ENCODE measurements at regions not wholly inside any gene's neighbourhood (a gene's known extent, or its start where the extent isn't known, plus 50 kb on each side); places are given as distances from the start of the nearest gene placed in this dataset.
"Not testable (repeated sequence)": the region's sequence is repeated elsewhere in the genome, so short reads cannot be mapped to it uniquely, and the experiment has no call there.

- Histone ChIP-seq H3K27ac (ENCODE audit: low read length) (no peak overlapping the region), H3K9me3 (ENCODE audit: low read length) (no peaks in the 10 kb centered on the region), H3K4me2 (ENCODE audit: low read depth, low read length, poor library complexity, severe bottlenecking) (no peak overlapping the region), H2AFZ (ENCODE audit: low read length) (no peak overlapping the region), H4K20me1 (ENCODE audit: insufficient read depth, low read depth, low read length) (no peaks in the 10 kb centered on the region), H3K27me3 (ENCODE audit: low read length) (no peaks in the 10 kb centered on the region), H3K4me1 (ENCODE audit: low read length) (no peaks in the 10 kb centered on the region), H3K9ac (ENCODE audit: low read length) (no peak overlapping the region), H3K9me2 (replicated peaks; ENCODE audit: insufficient read depth, low read length) (no peaks in the 10 kb centered on the region), H3K4me3 (ENCODE audit: low read length) (no peak overlapping the region), H3K79me2 (ENCODE audit: low read length) (no peaks in the 10 kb centered on the region), H3K36me3 (ENCODE audit: insufficient read depth, low read length) (no peaks in the 10 kb centered on the region)
- no peak for DNase-seq
These were observed 263.9 kb downstream of the FAM43A start for GRCh38 chr3:194949592-194949991.

- Histone ChIP-seq H2AFZ (ENCODE audit: low read length) (no peak overlapping the region), H3K27ac (ENCODE audit: low read length) (no peak overlapping the region), H3K9me2 (replicated peaks; ENCODE audit: insufficient read depth, low read length) (no peaks in the 10 kb centered on the region), H3K4me1 (ENCODE audit: low read length) (no peaks in the 10 kb centered on the region), H3K9ac (ENCODE audit: low read length) (no peak overlapping the region), H3K9me3 (ENCODE audit: low read length) (no peaks in the 10 kb centered on the region), H3K36me3 (ENCODE audit: insufficient read depth, low read length) (no peaks in the 10 kb centered on the region), H3K4me2 (ENCODE audit: low read depth, low read length, poor library complexity, severe bottlenecking) (no peak overlapping the region), H3K79me2 (ENCODE audit: low read length) (no peaks in the 10 kb centered on the region), H3K4me3 (ENCODE audit: low read length) (no peak overlapping the region), H4K20me1 (ENCODE audit: insufficient read depth, low read depth, low read length) (no peaks in the 10 kb centered on the region), H3K27me3 (ENCODE audit: low read length) (no peaks in the 10 kb centered on the region)
- DNase-seq = no peak
These were observed 265.4 kb downstream of the FAM43A start for GRCh38 chr3:194950906-194951628.

GRCh38 chr3:194951629-194951920 is 265.9 kb downstream of the FAM43A start:
- not testable (repeated sequence) for H4K20me1 ChIP-seq (ENCODE audit: insufficient read depth, low read depth, low read length); H3K27me3 ChIP-seq (ENCODE audit: low read length); H3K36me3 ChIP-seq (ENCODE audit: insufficient read depth, low read length); H3K4me3 ChIP-seq (ENCODE audit: low read length); H3K79me2 ChIP-seq (ENCODE audit: low read length); H3K9me2 ChIP-seq (replicated peaks; ENCODE audit: insufficient read depth, low read length); H3K9me3 ChIP-seq (ENCODE audit: low read length); H3K27ac ChIP-seq (ENCODE audit: low read length); H3K4me2 ChIP-seq (ENCODE audit: low read depth, low read length, poor library complexity, severe bottlenecking); DNase-seq; H3K9ac ChIP-seq (ENCODE audit: low read length); H3K4me1 ChIP-seq (ENCODE audit: low read length); H2AFZ ChIP-seq (ENCODE audit: low read length)

GRCh38 chr3:194951931-194952582 is 266.4 kb downstream of the FAM43A start:
- Histone ChIP-seq H3K9me2 (replicated peaks; ENCODE audit: insufficient read depth, low read length) (no peaks in the 10 kb centered on the region), H3K79me2 (ENCODE audit: low read length) (no peaks in the 10 kb centered on the region), H3K4me3 (ENCODE audit: low read length) (no peak overlapping the region), H3K27ac (ENCODE audit: low read length) (no peak overlapping the region), H3K4me1 (ENCODE audit: low read length) (no peaks in the 10 kb centered on the region), H4K20me1 (ENCODE audit: insufficient read depth, low read depth, low read length) (no peaks in the 10 kb centered on the region), H3K9me3 (ENCODE audit: low read length) (no peaks in the 10 kb centered on the region), H3K36me3 (ENCODE audit: insufficient read depth, low read length) (no peaks in the 10 kb centered on the region), H3K27me3 (ENCODE audit: low read length) (no peaks in the 10 kb centered on the region), H2AFZ (ENCODE audit: low read length) (no peak overlapping the region), H3K4me2 (ENCODE audit: low read depth, low read length, poor library complexity, severe bottlenecking) (no peak overlapping the region), H3K9ac (ENCODE audit: low read length) (no peak overlapping the region)
- DNase-seq = no peak

- H3K9me3 ChIP-seq (ENCODE audit: low read length) = no peaks in the 10 kb centered on the region
- no peak for DNase-seq
- H3K9ac ChIP-seq (ENCODE audit: low read length) = no peak overlapping the region
- no peak overlapping the region; the same call in 1 of the 2 replicates for H2AFZ ChIP-seq (ENCODE audit: low read length)
- no peaks in the 10 kb centered on the region for H3K36me3 ChIP-seq (ENCODE audit: insufficient read depth, low read length)
- no peaks in the 10 kb centered on the region for H3K9me2 ChIP-seq (replicated peaks; ENCODE audit: insufficient read depth, low read length)
- H3K79me2 ChIP-seq (ENCODE audit: low read length) = no peaks in the 10 kb centered on the region
- H3K27ac ChIP-seq (ENCODE audit: low read length) = no peak overlapping the region
- no peaks in the 10 kb centered on the region for H3K27me3 ChIP-seq (ENCODE audit: low read length)
- H3K4me2 ChIP-seq (ENCODE audit: low read depth, low read length, poor library complexity, severe bottlenecking) = no peak overlapping the region
- no peak overlapping the region for H3K4me3 ChIP-seq (ENCODE audit: low read length)
- H3K4me1 ChIP-seq (ENCODE audit: low read length) = no peaks in the 10 kb centered on the region
- no peaks in the 10 kb centered on the region for H4K20me1 ChIP-seq (ENCODE audit: insufficient read depth, low read depth, low read length)
These were observed 267.2 kb downstream of the FAM43A start for GRCh38 chr3:194952841-194953241.

GRCh38 chr3:194953291-194953690 is 267.6 kb downstream of the FAM43A start:
- no peaks in the 10 kb centered on the region for H4K20me1 ChIP-seq (ENCODE audit: insufficient read depth, low read depth, low read length)
- no peaks in the 10 kb centered on the region for H3K36me3 ChIP-seq (ENCODE audit: insufficient read depth, low read length)
- H3K79me2 ChIP-seq (ENCODE audit: low read length) = no peaks in the 10 kb centered on the region
- H3K9ac ChIP-seq (ENCODE audit: low read length) = no peak overlapping the region
- no peak for DNase-seq
- no peak overlapping the region for H3K4me3 ChIP-seq (ENCODE audit: low read length)
- no peak overlapping the region for H3K27ac ChIP-seq (ENCODE audit: low read length)
- H3K4me2 ChIP-seq (ENCODE audit: low read depth, low read length, poor library complexity, severe bottlenecking) = no peak overlapping the region
- H3K9me2 ChIP-seq (replicated peaks; ENCODE audit: insufficient read depth, low read length) = no peaks in the 10 kb centered on the region
- H3K4me1 ChIP-seq (ENCODE audit: low read length) = no peaks in the 10 kb centered on the region
- no peaks in the 10 kb centered on the region for H3K9me3 ChIP-seq (ENCODE audit: low read length)
- H2AFZ ChIP-seq (ENCODE audit: low read length) = no peak overlapping the region; the same call in 1 of the 2 replicates
- H3K27me3 ChIP-seq (ENCODE audit: low read length) = no peaks in the 10 kb centered on the region

- Histone ChIP-seq H3K9me2 (replicated peaks; ENCODE audit: insufficient read depth, low read length) (no peaks in the 10 kb centered on the region), H3K9me3 (ENCODE audit: low read length) (no peaks in the 10 kb centered on the region), H3K9ac (ENCODE audit: low read length) (no peak overlapping the region), H3K4me3 (ENCODE audit: low read length) (no peak overlapping the region), H3K4me1 (ENCODE audit: low read length) (no peaks in the 10 kb centered on the region), H4K20me1 (ENCODE audit: insufficient read depth, low read depth, low read length) (no peaks in the 10 kb centered on the region), H3K79me2 (ENCODE audit: low read length) (no peaks in the 10 kb centered on the region), H2AFZ (ENCODE audit: low read length) (no peak overlapping the region), H3K36me3 (ENCODE audit: insufficient read depth, low read length) (no peaks in the 10 kb centered on the region), H3K4me2 (ENCODE audit: low read depth, low read length, poor library complexity, severe bottlenecking) (no peak overlapping the region), H3K27me3 (ENCODE audit: low read length) (no peaks in the 10 kb centered on the region), H3K27ac (ENCODE audit: low read length) (no peak overlapping the region)
- no peak for DNase-seq
These were observed 269.9 kb downstream of the FAM43A start for GRCh38 chr3:194955546-194955945.

- Histone ChIP-seq H3K9me3 (ENCODE audit: low read length) (no peaks in the 10 kb centered on the region), H3K9ac (ENCODE audit: low read length) (no peak overlapping the region), H3K79me2 (ENCODE audit: low read length) (no peaks in the 10 kb centered on the region), H3K9me2 (replicated peaks; ENCODE audit: insufficient read depth, low read length) (no peaks in the 10 kb centered on the region), H4K20me1 (ENCODE audit: insufficient read depth, low read depth, low read length) (no peaks in the 10 kb centered on the region), H3K27me3 (ENCODE audit: low read length) (no peaks in the 10 kb centered on the region), H3K4me1 (ENCODE audit: low read length) (no peaks in the 10 kb centered on the region), H3K4me2 (ENCODE audit: low read depth, low read length, poor library complexity, severe bottlenecking) (no peak overlapping the region), H2AFZ (ENCODE audit: low read length) (no peak overlapping the region), H3K36me3 (ENCODE audit: insufficient read depth, low read length) (no peaks in the 10 kb centered on the region), H3K27ac (ENCODE audit: low read length) (no peak overlapping the region), H3K4me3 (ENCODE audit: low read length) (no peak overlapping the region)
- no peak for DNase-seq
These were observed 270.5 kb downstream of the FAM43A start for GRCh38 chr3:194955979-194956696.
